Activated naive CD4-positive, alpha-beta T cell treated with Interleukin-2 at 50 U/mL for 16 hours (primary cell): ENCODE measurements at regions not wholly inside any gene's neighbourhood (a gene's known extent, or its start where the extent isn't known, plus 50 kb on each side); places are given as distances from the start of the nearest gene placed in this dataset.
"Not testable (repeated sequence)": the region's sequence is repeated elsewhere in the genome, so short reads cannot be mapped to it uniquely, and the experiment has no call there.

Experiments
- DNase-seq: peaks from one replicate; pipeline ENCODE4 v3.0.0-alpha.2; 2020

DNA sequence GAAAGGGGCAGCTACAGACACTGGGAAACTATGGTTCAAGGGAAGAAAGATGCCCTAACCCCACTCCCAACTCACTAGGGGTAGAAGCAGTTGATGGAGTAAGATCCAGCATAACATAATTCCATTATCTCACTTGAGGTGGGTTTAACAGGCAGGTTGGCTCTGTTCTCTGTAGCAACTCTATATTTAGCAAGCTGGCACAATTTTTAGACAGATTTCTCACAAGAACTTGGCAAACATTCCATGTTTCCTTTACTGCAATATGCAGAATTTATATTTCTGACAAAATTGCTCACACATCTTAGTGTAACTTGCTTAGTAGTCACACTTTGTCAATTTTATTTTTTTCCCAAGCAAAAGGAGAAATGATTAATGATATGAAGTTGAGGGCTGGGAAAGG, 475.4 kb downstream of the RMST start:
- DNase-seq, result no peak

- no peak for DNase-seq
These were observed 476.6 kb downstream of the RMST start for GRCh38 chr12:97939156-97939555.

DNA sequence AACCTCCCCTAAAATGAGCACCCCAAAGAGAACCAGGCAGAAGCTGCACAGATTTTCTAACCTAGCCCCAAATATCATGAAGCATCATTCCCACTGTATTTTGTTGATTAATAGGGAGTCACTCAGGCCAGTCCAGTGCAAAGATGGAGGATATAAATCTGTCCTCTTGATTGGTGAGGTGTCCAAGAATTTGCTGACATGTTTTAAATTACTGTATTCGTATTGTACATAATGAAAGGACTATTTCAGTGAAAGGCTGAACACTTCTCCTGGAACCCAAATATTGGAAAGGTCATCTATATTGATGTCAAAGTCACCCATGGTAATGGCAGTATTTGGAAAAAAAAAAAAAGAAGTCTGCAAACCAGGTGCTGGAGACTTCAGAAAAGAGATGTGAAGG, 477.5 kb downstream of the RMST start:
- no peak for DNase-seq

- DNase-seq, result no peak
These were observed 478.0 kb downstream of the RMST start for GRCh38 chr12:97940629-97941028.

GRCh38 chr12:97941686-97942354, 479.2 kb downstream of the RMST start:
- no peak for DNase-seq

DNA sequence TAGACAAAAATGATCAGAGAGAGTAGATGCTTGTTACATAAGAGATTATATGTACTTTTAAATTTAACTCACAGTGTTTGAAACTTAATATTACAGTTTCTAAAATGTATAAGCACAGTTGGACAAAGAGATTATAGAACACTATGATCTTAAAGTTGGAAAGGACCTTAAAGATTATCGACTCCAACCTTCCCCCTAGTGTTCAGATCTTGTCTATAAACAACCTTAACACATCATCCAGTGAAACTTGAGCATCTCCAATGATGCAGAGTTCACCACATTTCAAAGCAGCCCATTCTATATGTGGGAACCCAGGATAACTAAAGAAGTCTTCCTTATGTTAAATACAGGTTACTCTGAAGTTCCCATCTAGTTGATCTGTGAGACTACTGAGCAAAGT, 480.8 kb downstream of the RMST start:
- no peak for DNase-seq

- DNase-seq, result no peak
These were observed 482.0 kb downstream of the RMST start for GRCh38 chr12:97944576-97944975.

- DNase-seq, result no peak
These were observed 484.1 kb downstream of the RMST start for GRCh38 chr12:97946701-97947100.

GRCh38 chr12:97948591-97948990, 486.0 kb downstream of the RMST start:
- no peak for DNase-seq

DNA sequence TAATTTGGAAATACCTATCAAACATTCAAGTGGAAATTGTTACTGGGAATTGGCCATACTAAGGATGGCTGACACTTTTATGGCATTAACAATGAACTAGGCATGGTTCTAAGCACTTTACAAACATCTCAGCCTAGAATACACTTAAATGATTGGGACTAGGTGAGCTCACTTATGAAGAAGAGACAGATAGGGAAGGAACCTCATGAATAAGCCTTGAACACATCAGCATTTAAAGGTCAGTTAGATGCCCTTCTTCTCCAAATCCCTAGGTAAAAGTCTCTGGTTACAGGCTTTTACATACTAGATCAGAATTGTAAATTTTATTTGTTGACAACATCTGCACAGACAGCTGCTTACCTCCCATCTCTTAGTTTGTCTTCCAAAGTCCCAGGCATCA, 488.6 kb downstream of the RMST start:
- no peak for DNase-seq

- DNase-seq, result no peak
These were observed 489.1 kb downstream of the RMST start for GRCh38 chr12:97951717-97952116.

- DNase-seq, result no peak
These were observed 494.5 kb downstream of the RMST start for GRCh38 chr12:97957109-97957508.

DNA sequence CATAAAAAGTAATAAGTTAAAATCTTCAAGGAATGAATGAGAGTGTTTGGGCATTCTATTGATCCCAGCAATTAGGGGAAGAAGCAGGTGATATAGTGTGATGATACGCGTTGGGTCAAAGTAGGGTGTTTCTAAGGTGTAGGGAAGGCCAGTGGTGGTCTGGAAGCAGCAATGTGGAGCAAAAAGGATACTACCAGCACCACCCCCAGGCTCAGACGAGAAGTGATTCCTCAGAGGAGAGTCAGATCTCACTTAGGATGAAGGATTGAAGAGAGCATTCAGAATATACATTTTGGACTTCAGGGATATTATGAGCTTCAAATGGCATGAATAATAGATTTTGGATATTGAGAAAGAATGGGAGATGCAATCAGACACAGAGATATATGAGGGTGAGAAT, 497.6 kb downstream of the RMST start:
- DNase-seq, result no peak

GRCh38 chr12:97960741-97961608, 498.4 kb downstream of the RMST start:
- DNase-seq, result no peak

DNA sequence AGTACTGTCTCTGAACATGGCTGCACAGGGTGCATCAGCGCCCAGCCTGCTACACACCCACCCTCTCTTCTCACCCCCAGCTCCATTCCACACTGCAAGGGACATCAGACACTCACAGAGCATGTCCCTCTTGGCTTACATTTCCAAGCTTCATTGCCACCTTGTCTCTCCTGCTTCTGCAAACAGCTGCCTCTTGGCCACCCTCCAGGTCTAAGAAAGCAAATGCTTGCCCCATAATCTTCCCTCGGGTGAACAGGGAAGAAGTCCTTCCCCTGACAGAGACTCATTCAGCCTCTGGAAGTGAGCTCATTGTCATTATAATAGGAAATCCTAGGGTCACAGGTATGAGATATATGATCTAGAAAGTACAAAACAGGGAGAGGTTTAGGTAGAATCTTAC, 505.2 kb downstream of the RMST start:
- no peak for DNase-seq

DNA sequence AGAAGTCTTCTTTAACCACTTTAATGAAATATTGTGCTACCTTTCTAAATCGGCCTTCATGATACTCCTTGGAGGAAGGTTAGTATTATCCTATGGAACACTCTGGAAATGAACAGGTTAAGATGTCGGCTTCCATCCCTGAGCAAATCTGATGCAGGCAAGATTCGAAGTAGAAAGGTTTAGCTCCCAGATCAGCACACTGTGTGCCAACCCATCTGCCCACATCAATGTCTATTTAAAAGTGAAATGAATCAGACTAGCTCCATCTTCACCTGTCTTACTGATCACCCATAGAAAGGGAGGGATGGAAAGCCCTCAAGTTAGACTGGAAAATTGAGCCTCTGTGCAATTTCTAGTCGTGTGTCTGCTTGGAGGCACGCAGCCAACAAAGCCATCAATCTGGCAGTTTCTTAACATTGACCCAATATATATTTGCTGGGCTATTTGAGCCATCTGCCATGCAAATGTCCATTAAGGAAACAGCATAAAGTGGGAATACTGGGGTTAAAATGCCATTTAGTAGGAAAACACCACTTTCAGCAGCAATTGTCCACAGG, 506.1 kb downstream of the RMST start:
- DNase-seq, result no peak

DNA sequence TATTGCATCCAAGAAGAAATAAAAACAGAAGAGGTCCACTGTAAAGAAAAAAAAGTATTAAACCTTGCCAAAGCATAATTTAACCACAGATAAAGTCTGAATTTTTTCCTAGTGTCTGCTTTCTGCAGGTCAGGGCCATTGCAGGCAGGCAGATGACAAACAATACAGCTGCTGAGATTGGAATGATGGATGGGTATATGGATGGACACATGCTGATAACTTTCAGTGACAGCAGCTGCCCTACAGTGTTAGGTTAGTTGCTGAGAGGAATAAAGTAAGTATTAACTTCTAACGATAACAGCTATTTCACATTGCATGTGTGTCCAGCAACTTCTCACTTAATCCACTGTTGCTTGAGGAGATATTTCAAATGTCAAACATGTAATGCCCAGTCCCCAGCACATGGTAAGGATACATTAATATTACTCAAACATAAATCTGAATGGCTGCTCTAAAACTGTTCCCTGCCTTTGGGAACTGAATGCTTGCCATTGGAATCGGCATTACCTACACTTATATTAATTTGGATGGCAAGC, 515.3 kb downstream of the RMST start:
- no peak for DNase-seq

DNA sequence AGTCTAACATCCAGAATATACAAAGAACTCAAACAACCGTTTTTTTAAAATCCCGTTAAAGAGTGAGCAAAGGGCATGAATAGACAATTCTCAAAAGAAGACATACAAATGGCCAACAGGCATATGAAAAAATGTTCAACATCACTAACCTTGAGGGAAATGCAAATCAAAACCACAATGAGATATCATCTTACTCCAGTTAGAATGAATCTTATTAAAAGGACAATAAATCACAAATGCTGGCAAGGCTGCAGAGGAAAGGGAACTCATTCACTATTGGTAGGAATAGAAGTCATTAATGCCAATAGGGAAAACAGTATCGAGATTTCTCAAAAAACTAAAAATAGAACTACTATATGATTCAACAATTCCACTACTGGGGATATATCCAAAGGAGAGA, 520.1 kb downstream of the RMST start:
- no peak for DNase-seq

- no peak for DNase-seq
These were observed 521.2 kb downstream of the RMST start for GRCh38 chr12:97983796-97984195.

DNA sequence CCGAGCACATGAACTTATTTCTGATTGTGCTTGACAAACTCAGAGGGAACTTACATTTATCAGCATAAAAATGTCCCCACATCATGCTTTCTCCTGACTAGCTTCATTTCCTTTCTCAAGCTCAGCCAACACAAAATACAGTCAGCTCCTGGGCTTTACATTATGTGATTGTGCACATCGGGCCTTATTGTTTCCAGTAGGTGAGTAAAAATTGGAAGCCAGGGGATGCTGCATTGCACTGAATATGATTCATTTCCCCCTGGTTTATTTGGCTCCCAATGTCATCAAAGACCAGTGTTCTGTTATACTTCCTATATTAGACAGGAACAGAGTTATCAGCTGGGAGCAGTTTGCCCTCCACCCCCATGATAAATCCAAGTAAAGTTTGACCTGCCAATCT, 521.8 kb downstream of the RMST start:
- DNase-seq, result no peak

DNA sequence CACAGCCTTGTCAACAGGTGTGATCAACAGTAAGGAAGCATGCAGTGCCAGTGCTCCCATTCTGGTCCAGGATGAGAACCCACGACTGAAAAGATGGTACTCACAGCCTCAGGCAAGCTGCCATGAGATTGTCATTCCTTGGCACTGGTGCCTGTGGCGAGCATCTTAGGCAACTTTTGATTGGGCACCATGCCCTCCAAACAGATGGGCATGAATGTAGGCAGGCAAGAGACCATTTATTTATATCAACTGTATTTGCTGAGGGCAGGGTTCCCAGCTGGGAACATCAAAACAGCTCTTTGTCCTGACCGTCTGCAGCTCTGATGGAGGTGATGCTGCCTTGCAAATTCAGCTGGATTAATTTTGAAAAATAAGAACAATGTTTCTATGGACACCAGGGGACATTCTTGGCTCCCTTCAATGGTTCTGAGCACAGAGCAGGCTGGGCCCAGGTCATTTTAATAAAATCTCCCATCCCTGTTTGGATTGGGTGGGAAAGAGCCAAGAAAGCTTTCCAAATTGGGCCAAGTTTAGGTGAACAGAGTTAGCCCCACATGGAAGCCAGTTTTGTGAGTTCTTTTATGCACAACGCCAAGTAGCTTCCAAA, 522.5 kb downstream of the RMST start:
- DNase-seq, result no peak

DNA sequence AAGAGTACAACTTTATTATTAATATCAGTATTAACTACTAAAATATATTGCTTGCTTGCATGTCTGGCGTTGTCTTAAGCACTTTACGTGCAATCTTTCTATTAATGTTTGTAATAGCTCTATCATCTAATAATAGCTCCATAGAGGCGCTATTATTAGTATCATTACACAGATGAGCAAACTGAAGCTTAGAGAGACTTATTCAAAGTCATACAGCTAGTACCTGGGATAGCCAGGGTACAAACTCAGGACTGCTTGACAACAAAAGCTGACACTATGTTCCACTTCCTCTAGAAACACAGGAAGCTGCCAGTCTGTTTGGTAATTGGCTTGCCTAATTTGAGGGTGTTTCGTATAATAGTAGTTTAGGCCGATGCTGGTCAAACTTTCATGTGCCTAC, 523.2 kb downstream of the RMST start:
- no peak for DNase-seq

DNA sequence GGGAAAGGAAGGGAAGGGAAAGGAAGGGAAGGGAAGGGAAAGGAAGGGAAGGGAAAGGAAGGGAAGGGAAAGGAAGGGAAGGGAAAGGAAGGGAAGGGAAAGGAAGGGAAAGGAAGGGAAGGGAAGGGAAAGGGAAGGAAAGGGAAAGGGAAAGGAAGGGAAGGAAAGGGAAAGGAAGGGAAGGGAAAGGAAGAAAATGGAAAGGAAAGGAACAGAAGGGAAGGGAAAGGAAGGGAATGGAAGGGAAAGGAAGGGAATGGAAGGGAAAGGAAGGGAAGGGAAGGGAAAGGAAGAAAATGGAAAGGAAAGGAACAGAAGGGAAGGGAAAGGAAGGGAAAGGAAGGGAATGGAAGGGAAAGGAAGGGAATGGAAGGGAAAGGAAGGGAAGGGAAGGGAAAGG, 526.0 kb downstream of the RMST start:
- DNase-seq, result not testable (repeated sequence)
